ENCODE measurements at regions not wholly inside any gene's neighbourhood (a gene's known extent, or its start where the extent isn't known, plus 50 kb on each side); places are given as distances from the start of the nearest gene placed in this dataset.
"Not testable (repeated sequence)": the region's sequence is repeated elsewhere in the genome, so short reads cannot be mapped to it uniquely, and the experiment has no call there.

- no peak for DNase-seq
These were observed 250.3 kb upstream of the SOX9 start for GRCh38 chr17:71870546-71870862.

GRCh38 chr17:71872843-71873485 lies 247.9 kb upstream of the SOX9 start:
- DNase-seq: no peak

GRCh38 chr17:71874773-71875172 lies 246.0 kb upstream of the SOX9 start:
- not testable (repeated sequence) for DNase-seq

- DNase-seq: no peak
These were observed 242.5 kb upstream of the SOX9 start for GRCh38 chr17:71878271-71878670.

- no peak for DNase-seq
These were observed 241.8 kb upstream of the SOX9 start for GRCh38 chr17:71878998-71879397.

- DNase-seq: no peak
These were observed 239.8 kb upstream of the SOX9 start for GRCh38 chr17:71881041-71881440.

GRCh38 chr17:71881581-71881980 lies 239.2 kb upstream of the SOX9 start:
- no peak for DNase-seq

GRCh38 chr17:71883258-71883657 lies 237.6 kb upstream of the SOX9 start:
- DNase-seq: no peak

- no peak for DNase-seq
These were observed 237.0 kb upstream of the SOX9 start for GRCh38 chr17:71883845-71884244.

GRCh38 chr17:71885662-71886061 lies 235.2 kb upstream of the SOX9 start:
- DNase-seq: no peak

- no peak for DNase-seq
These were observed 221.5 kb upstream of the SOX9 start for GRCh38 chr17:71899317-71899716.

- no peak for DNase-seq
These were observed 220.1 kb upstream of the SOX9 start for GRCh38 chr17:71900621-71901229.

- no peak for DNase-seq
These were observed 217.8 kb upstream of the SOX9 start for GRCh38 chr17:71902894-71903506.

- no peak for DNase-seq
These were observed 215.3 kb upstream of the SOX9 start for GRCh38 chr17:71905376-71906031.

GRCh38 chr17:71909155-71909554 lies 211.7 kb upstream of the SOX9 start:
- DNase-seq: no peak

- DNase-seq: no peak
These were observed 210.8 kb upstream of the SOX9 start for GRCh38 chr17:71910002-71910401.

- DNase-seq: no peak
These were observed 206.8 kb upstream of the SOX9 start for GRCh38 chr17:71914042-71914441.

GRCh38 chr17:71914812-71915211 lies 206.0 kb upstream of the SOX9 start:
- no peak for DNase-seq

- DNase-seq: no peak
These were observed 203.1 kb upstream of the SOX9 start for GRCh38 chr17:71917715-71918114.

GRCh38 chr17:71919186-71919585 lies 201.6 kb upstream of the SOX9 start:
- DNase-seq: peak in 3 of 56 donors; percentile 6 to 31 (median 6)

- no peak for DNase-seq
These were observed 200.9 kb upstream of the SOX9 start for GRCh38 chr17:71919896-71920295.

- DNase-seq: peak in 1 of 56 donors; percentile 7
These were observed 199.0 kb upstream of the SOX9 start for GRCh38 chr17:71921796-71922195.

GRCh38 chr17:71922439-71922838 lies 198.4 kb upstream of the SOX9 start:
- no peak for DNase-seq
